Hematopoietic multipotent progenitor cell treated with erythropoietin and hydrocortisone succinate and interleukin-3 and kit ligand, for 4 days (in vitro differentiated cells): ENCODE measurements at regions not wholly inside any gene's neighbourhood (a gene's known extent, or its start where the extent isn't known, plus 50 kb on each side); places are given as distances from the start of the nearest gene placed in this dataset.
A peak's percentile ranks its signal among the peaks of the same experiment; 100 is the strongest.

ENCODE experiments used
- DNase-seq: peaks from one replicate; pipeline ENCODE4 v3.0.0-alpha.2; 2015

DNA sequence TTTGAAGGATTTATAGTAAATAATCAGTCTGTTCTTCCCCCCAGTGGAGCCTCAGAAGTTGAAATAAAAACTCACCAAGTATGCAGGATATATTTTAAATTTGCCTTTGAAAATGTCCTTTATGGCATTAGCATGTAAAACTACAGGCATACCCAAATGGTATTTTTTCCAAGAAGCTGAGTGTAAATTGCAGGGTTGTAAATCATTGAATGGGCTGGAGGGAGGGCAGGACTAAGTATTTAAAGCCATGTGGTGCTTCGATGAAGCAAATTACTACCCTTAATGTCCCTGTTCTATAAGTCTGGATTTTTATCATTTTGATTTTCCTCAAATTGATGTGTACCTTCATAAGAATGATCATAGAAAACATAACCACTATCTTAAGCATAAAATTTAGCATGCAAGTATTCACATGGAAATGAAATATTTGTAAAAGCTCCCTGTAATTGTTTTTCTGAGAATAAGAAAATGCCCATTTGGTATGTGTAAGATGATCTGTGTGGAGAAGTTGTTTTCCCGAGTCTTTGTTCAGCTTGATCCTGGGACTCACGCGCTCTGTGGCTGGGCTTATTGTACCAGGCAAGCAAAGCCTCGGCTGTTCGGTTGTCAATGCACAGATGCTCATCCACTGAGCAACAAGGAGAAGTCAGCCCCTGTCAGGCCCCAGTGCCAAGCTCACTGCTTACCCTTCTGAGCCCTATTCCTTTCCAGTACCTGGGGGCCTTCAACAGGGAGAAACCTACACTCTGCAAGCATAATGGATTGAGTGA lies 66.7 kb downstream of the CD164 start:
- DNase-seq, result no peak

DNA sequence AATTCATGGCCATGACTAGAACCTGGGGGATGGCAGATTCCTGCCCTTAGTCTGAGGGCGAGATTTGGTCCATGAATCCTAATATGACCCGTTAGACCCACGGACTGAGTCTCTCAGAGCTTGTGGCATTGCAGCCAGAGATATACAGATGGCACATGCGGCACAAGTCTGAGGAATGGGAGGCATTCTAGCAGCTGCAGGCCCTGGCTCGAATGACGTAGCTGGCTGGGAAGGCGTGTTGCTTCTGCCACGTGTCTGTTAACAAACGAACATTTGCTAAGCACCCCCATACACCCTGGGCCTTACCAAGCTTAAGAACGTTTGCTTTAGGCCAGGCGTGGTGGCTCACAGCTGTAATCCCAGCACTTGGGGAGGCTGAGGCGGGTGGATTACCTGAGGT lies 68.0 kb downstream of the CD164 start:
- no peak for DNase-seq

DNA sequence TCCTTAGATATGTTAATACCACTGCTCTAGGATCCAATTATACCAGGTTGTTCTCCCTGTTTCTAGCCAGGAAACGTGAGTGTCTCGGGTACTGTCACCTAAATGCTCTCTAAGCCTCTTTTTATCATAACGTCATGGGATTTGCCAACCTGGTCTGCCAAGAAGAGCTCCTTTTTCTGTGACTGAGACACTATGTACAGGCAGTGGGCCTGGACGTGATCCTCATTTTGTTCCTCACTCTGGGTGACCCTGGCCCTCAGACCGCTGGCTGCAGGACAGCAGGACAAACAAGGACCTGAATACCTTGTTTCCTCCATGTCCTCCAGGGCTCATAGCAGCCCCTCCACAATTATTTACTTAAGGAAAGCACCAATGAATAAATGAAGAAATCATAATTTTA lies 69.1 kb downstream of the CD164 start:
- no peak for DNase-seq

DNA sequence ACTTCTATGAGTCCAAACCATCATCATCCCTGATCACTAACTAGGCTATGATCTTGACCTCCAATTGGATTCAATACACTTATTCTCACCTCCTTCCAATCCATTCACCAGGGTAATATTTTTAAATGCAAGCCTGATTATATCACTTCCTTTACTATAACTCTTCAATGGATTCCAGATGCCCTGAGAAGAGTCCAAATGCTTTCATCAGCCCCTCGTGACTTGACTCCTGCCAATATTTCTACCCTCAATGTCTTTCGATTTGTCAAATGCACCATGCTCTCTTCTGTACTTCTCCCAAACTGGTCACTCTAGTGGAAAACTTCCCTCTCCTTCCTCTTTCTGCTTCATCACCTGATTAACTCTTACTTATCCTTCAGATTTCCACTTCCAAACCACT lies 70.8 kb downstream of the CD164 start:
- no peak for DNase-seq

DNA sequence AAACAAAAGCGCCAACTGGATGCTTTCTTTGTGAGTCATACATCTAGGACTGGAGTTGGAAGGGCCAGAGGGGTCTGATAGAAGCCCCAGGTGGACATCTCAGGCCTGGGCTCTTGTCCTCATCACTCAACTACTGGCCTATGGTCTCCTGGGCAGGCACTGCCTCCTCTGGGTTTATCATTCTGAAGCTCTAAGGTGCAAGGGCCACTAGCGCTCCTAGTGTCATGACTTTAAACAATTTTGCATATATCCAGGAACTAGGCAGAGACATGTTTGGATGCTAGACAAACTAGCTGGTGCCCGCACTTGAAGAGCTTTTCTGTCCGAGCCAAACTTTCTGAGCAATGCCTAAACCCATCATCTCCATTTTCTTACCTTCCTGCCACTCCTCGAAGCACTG lies 72.3 kb downstream of the CD164 start:
- no peak for DNase-seq

DNA sequence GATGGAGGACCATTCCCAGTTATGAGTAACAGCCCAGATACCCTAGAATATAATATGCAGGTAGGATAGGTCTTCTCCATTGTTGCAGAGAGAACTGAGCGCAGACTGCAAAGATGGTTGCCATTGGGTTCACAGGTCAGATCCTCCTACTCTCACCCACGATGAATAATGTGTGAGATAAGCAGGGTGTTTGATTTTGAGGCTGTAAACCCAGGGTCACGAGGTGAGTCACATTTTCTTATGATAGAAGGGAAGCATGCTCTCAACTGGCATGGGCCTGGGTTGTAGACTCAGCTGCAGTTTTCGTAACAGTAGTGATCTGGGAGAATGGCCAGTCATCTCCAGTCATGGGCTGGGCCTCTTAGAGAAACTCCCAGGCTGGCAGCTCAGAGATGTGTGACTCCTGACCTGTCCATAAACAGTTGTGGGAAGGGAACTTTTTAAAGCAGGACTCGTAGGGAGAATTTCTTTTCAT lies 74.2 kb downstream of the CD164 start:
- peak; percentile 73 for DNase-seq

DNA sequence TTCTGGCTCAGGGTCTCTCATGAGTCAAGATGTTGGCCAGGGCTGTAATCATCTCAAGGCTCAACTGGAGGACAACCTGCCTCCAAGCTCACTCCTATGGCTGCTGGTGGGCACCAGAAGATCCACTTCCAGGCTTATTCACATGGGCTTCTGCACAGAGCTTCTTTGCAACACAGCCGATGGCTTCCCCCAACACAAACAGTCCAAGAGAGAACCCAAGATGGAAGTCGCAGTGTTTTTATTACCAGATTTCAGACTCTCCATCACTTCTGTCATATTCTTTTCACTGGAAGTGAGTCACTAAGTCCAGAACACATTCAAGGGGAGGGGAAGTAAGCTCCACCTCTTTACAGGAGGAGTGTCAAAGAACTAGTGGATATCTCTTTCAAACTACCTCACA lies 75.5 kb downstream of the CD164 start:
- DNase-seq, result no peak

DNA sequence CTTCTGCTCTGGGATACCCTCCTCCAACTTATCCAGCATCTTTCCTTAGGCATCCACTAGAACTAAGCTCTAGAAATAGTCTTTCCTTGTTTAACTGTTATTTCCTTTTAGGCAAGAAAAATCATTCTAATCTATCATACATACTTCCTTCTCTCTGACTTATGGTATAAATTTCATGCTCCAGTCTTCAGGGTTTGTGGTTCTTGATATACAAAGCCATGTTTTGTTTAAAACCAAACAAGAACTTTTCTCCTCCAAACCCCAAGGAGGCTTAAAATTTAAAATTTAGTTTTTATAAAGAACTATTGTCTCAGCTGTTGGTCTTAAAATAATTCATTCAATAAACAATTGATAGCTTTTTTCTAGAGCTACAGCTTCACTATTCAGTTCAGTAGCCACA lies 77.2 kb downstream of the CD164 start:
- DNase-seq, result peak; percentile 72

DNA sequence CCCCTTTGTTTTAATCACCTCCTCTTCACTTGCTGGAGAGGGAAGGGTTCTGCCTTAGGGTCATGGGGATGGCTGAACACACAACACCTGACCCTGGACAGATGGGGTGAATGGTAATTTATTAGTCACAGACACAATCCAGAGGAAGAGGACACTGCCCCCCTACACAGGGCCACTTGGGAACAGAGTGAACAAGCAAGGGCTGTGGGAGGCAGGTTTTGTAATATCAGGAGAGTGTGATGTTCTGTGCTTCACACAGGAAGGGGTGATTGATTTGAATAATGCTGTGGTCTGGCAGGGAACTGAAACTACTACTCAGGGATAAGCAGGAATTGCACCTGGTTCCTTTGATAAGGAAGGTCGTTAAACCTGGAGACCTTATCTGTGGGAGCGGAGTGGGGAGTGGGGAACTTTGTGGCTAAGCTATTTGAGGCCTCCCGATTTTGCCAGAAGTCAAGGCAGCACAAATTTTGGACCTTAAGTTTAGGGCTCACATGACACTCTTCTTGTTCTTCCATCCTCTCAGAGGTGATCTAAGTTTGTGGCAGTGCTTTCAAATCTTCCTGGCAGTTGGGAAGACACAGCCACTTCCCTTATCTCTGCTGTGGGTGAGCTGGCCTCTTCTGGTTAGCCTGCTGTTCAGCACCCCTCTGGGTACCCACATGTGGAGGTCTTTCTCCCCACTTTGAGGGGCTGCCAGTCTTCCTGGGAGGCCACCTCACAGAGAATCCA lies 77.8 kb downstream of the CD164 start:
- DNase-seq, result peak; percentile 97

DNA sequence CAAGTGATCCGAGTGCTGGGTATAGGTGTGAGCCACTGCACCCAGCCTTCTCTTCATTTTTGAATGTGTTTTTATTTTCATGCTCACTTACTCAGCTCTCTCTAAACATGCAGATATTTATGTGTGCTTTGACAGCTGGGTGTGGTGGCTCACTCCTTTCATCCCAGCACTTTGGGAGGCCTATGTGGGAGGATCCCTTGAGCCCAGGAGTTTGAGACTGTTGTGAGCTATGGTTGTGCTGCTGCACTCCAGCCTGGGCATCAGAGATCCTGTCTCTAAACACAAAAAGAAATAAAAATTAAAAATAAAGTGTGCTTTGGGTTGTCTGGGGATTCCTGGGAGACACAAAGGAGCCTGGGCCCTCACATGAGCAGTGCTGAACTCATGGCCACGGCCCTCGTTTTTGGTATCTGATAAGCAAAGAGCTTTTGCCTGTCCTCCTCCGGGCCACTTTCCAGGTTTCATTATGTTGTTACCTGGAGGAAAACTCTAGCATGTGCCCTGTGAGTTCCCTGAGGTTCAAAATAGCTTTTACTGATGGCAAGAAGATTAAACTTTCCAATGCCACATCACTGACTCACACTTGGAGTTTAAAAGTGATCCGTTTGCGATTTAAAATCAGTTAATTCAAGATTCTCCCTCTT lies 78.5 kb downstream of the CD164 start:
- peak; percentile 75 for DNase-seq

DNA sequence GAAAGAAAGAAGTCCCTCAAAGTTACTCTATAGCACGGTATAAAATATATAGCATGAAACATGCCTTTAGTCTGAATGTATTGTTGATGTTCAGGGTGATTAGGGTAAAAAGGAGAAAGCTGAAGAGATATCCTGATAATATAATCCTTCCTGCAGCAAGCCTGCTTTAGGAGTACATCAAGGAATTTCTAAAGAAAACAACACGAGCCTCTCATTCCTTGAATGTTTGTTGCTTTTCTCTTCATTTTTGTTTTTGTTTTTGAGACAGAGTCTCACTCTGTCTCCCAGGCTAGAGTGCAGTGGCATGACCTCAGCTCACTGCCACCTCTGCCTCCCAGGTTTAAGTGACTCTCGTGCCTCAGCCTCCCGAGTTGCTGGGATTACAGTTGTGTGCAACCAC lies 79.1 kb downstream of the CD164 start:
- DNase-seq, result no peak

DNA sequence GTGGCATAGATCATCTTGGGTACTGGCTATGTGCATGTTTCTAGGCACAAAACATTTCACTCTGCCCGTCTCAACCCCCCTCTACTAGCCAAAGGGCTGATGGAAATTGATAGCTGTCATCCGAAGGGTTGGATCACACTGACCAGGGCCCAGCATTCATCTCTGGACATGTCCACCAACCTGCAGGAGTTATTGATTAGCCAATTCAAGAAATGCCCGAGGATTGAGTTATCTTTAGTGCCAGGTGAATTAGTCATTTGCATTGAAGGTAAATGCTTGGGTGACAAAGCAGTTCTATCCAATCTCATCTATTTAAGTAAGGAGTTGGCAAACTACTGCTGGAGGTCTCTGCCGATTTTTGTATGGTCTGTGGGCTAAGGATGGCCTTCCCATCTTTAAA lies 80.1 kb downstream of the CD164 start:
- DNase-seq, result no peak

DNA sequence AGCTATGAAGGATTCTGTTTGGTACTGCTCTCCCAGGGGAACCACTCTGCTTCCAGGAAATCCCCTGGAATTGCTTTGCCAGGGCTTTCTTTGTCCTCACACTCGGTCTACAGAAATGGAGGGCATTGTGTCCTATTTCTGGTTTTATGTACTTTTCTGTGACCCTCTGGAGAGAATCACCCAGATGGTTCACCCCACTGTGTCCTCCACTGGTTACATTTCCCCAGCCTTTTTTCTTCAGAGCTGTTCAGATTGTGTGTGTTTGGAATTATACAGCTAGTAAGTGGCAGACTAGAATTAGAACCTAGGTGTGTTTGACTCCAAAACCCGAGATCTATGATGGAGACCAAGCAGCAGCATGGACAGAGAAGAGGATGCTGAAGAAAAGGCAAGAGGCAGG lies 80.8 kb downstream of the CD164 start:
- no peak for DNase-seq

DNA sequence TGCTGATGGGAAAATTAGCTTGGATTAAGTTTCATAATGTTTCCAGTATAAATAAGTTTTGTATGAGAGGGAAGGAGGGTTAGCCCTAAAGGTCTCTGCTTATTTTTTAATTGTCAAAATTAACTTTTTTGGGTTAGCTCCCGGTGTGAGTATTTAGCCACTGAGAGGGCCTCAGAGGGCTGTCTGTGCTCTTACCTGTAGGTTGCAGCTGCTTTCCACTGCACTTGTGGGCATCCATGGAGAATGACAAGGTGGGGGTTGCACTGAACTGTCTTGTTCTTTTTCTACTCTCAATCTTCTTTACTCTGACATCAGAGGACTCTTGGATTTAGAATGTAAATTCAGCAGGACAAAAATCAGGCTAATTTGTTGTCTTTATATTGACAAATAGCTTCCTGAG lies 81.4 kb downstream of the CD164 start:
- DNase-seq, result no peak

DNA sequence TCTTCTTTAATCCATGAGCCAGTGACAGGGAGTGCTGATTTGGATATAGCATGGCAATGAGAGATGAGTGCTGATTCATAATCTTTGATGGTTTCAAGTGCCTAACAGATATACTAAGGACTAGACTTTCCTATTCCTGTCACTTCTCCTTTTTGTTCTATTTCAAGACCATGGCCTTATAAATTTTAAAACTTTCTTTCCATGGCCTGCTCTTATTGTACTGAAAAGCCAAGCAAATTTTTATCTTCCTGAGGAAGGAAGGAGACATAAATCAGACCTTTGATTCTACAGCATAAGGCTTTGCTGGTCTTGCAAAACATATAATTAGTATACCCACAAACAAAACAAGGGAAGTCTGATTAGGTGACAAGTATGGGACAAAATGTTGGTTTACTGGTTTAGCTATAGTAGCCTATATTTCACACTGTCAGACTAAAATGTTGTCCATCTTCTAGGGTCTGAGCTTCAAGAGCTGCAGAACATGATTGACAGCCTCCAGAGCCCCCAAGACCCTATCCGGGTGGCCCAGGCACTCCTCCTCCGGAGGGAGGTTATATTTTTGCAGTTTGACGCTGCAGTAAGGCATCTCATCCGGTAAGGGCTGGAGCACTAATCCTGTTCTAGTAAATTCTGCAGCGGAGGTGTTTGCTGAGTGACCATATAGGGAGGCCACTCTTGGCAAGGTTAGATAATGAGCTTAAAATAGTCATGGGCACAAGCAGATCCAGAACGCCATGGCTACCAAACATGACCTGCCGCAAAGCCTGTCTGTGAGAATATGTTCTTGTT lies 82.3 kb downstream of the CD164 start:
- DNase-seq, result peak; percentile 72

DNA sequence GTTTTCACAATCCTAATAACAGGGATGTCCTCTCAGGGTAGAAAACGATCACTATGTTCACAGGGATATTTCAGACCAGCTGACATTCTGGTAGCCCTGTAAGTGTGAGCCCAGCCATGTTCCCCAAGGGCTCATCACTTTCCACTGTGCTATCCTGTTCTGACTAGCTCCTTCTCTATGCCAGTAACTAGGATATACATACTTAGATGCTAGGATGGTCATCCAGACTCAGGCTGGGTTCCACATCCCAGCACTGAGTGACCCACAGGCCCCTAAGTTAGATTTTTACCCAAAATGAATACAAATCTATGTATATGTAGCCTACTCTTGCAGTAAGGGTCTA lies 83.0 kb downstream of the CD164 start:
- no peak for DNase-seq

DNA sequence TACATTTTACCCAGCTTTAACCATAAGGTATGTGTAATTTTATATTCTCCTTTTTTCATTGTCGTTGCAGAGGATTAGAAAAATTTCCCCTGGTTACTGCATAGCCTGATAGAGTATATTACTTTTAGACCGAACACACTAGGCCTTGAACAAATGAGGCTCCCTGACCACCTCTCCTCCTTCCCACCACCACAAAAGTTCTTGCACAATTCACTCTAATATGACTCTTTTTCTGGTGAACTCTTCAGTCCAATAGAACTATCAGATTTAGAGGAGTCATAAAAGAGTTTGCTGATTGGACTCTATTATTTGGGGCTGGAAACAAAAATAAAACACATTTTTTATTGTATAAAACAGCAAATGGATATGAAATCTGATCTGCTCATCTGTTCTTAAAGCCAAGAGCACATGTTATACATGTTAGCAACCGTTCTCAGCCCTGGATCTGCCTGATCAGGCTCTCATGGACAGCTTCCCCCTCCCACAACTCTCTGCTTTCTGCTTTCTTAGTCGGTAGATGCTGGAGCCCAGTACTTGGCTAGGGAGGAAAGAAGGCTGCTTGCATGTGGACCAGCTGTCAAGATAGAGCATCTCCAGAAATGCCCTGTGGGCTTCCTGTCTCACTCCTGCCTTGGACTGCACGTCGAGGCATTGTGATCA lies 83.5 kb downstream of the CD164 start:
- peak; percentile 50 for DNase-seq

DNA sequence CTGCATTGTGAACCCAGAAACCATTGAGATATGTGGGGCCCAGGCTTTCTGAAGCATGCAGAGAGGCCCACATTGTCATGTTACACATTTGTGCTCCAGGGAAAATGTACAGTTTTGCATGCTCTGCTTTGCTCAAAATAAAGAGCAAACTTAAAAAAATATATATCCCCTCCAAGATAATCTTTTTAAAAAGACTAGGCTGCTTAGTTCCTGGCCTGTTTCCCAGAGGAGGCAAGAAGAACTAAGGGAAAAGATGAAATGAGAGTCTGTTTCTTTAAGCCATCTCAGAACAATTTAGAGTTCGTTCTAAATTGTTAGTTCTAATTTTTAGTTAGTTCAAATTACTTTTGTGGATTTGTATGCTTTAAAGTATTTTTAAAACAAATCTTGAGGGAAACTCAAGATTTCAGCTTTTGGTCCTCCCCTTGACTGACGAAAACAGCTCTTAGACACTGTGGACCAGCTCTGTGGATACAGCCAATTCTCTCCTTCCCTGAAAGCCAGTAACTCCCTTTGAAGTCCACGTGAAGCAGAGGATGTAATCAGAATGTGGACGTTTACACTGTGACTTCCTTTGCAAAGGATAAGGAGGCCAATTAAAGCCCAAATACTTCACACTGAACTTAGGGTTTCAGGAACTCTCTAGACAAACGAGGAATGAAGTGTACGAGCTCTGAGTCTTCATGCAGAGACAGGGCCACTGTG lies 84.7 kb downstream of the CD164 start:
- peak; percentile 28 for DNase-seq

DNA sequence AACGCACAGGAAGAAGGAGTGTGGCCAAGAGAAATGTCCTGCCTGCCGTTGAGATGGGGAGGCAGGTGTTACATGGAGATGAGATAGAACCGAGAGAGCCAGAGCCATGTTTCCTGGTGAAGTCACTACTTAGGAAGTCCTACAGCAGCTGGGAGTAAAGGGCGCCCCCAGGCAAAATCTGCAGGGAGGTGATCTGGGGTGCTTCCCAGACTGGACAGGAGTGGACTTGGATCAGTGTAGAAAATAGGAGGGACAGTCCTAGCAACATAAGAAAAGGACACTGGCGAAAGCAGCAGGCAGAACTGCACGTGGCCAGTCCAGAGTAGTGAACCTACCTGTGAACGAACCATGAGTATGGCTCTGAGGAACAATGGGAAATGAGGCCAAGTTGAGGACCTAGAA lies 85.3 kb downstream of the CD164 start:
- DNase-seq, result no peak

DNA sequence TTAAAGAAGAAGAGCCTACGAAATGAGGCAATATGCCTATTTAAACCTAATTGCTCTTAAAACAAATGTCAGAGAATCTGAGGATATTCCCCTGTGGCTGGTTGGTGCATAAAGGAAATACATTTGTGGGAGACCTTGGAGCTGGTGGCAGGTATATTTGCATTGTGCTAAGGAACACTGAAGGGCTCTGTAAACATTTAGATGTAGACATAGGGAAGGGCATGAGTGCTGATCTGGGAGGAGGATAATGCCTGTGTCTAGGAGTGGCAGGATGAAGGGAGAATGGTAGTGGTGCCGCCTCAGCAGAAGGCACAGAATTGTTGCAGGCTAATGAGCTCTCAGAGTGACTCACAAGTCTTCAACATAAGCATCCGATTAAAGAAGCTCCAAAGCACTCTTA lies 85.8 kb downstream of the CD164 start:
- DNase-seq, result no peak

DNA sequence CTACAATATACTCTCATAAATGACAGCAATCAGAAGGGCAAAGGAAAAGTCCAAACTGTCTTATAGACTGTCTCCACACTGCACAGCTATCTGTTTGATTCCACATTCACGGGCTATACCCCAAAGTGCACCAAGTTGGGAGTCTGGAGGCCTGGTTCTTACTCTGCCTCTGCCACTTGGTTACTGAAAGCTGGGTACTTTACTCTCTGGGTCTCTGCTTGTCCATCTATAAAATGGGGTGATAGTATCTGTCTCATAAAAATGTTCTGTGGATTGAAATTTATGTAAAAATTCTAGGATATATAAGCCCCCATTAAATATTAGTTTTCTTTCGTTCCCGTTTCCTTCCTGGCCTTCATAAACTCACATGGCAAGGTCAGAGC lies 86.5 kb downstream of the CD164 start:
- no peak for DNase-seq

DNA sequence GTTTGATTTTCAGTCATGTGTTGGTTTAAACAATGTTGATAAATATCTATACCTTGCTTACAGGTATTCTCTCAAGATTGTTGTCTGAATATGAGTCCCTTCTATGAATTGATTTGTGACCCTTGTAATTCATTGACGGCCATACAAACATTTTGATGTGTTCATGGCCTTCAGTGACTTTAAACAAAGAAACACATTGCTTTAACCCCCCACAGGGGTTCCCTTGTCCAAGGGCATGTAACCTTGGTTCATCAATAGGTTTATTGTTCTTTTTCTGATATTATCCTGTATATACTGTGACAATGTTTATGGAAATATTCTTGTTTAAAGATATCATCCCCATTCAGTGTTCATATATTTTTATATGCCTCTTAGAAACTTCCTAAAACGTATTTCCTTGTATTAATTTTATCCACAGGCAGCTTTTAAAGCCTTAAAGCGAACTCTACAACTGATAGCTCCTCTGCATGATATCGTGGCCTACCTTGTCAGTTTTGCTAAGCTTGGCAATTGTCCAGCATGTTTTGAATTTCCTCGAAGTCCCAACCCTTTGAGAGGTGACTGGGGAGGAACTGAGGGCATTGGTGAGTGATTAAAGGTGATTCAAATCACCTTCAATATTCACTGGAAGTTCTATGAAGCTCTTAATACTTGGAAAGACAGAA lies 87.0 kb downstream of the CD164 start:
- no peak for DNase-seq
